ENCODE measurements at regions not wholly inside any gene's neighbourhood (a gene's known extent, or its start where the extent isn't known, plus 50 kb on each side); places are given as distances from the start of the nearest gene placed in this dataset.
"Not testable (repeated sequence)": the region's sequence is repeated elsewhere in the genome, so short reads cannot be mapped to it uniquely, and the experiment has no call there.

DNA sequence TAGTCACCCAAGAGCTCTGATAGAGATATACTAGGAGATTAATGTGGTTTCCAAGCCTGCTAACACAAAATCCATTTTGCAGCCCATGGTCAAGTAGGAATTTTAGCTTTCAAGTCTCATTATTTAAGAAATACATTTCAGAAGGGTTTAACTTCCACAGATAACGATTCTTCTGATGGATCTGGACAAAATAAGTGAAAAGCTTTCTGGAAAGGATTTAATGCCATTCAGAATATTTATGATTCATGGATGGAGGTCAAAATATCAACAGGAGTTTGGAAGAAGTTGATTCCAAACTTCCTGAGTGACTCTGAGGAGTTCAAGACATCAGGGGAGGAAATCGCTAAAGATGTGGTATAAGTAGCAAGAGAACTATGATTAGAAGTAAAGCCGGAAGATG lies 214.6 kb downstream of the ATXN7L3B start:
- Mint-ChIP-seq H3K27ac (no peak overlapping the region), H3K4me3 (no peak overlapping the region), H3K27me3 (no peaks in the 10 kb centered on the region), H3K36me3 (ENCODE audit: low read depth) (no peaks in the 10 kb centered on the region), H3K9me3 (peaks cover 2% of the 10 kb centered on the region), H3K4me1 (no peaks in the 10 kb centered on the region)
- CTCF ChIA-PET: no interaction called here
- intact Hi-C loops (cut with micrococcal nuclease): no loop called here
- POLR2A ChIA-PET: no interaction called here
- ATAC-seq (ENCODE audit: low read depth) (no peak), DNase-seq (no peak)
- TF ChIP-seq, protein P1, sequence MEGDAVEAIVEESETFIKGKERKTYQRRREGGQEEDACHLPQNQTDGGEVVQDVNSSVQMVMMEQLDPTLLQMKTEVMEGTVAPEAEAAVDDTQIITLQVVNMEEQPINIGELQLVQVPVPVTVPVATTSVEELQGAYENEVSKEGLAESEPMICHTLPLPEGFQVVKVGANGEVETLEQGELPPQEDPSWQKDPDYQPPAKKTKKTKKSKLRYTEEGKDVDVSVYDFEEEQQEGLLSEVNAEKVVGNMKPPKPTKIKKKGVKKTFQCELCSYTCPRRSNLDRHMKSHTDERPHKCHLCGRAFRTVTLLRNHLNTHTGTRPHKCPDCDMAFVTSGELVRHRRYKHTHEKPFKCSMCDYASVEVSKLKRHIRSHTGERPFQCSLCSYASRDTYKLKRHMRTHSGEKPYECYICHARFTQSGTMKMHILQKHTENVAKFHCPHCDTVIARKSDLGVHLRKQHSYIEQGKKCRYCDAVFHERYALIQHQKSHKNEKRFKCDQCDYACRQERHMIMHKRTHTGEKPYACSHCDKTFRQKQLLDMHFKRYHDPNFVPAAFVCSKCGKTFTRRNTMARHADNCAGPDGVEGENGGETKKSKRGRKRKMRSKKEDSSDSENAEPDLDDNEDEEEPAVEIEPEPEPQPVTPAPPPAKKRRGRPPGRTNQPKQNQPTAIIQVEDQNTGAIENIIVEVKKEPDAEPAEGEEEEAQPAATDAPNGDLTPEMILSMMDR (IDR thresholded peaks at IDR 0.05): no peak

DNA sequence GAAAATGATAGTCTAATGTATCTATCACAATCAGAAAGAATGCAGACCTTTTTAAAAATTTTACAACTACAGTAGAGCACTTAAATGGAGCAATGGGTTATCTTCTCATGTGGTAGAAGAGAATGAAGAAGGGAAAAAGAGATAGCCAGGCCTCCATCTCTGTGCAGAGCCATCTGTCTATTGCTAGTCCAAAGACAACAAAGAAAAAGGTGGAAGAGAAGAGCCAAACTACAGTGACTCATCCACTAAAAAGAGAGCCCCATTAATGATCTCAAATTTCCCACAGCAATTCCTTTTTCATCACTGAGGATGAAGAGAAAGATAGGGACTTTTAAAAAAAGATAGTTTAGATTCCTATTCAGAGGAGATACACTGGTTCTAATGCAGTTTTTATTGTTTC lies 232.9 kb downstream of the ATXN7L3B start:
- ChIA-PET CTCF (no interaction called here), POLR2A (no interaction called here)
- TF ChIP-seq, protein P1 (IDR thresholded peaks at IDR 0.05): no peak
- Mint-ChIP-seq H3K27ac (no peak overlapping the region), H3K9me3 (no peaks in the 10 kb centered on the region), H3K27me3 (no peaks in the 10 kb centered on the region), H3K36me3 (ENCODE audit: low read depth) (no peaks in the 10 kb centered on the region), H3K4me1 (no peaks in the 10 kb centered on the region), H3K4me3 (no peak overlapping the region)
- DNase-seq (no peak), ATAC-seq (ENCODE audit: low read depth) (no peak)
- intact Hi-C loops (cut with micrococcal nuclease): no loop called here

DNA sequence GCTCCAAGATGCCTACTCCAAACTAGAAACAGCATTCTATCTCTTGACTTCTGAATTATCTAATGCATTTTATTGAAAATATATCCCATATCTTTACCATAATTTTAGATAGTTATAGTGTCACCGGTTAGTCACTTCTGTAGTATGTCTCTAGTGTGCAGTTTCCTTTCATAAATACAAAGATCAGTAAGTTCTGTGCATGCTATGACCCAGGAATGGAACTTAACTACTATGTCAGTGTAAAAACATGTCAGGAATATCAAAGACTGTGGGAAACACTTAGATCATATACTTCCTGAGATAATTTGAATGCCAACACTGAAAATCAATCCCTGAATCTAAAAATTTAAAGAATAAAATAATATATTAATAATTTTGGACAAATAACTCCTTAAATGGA lies 237.6 kb downstream of the ATXN7L3B start:
- TF ChIP-seq, protein P1 (IDR thresholded peaks at IDR 0.05): no peak
- no peak overlapping the region for H3K27ac Mint-ChIP-seq
- CTCF ChIA-PET: no interaction called here
- no peak overlapping the region for H3K4me3 Mint-ChIP-seq
- no peaks in the 10 kb centered on the region for H3K4me1 Mint-ChIP-seq
- intact Hi-C loops (cut with micrococcal nuclease): no loop called here
- POLR2A ChIA-PET: no interaction called here
- no peaks in the 10 kb centered on the region for H3K9me3 Mint-ChIP-seq
- no peak for ATAC-seq (ENCODE audit: low read depth)
- no peaks in the 10 kb centered on the region for H3K36me3 Mint-ChIP-seq (ENCODE audit: low read depth)
- H3K27me3 Mint-ChIP-seq: no peaks in the 10 kb centered on the region
- no peak for DNase-seq

DNA sequence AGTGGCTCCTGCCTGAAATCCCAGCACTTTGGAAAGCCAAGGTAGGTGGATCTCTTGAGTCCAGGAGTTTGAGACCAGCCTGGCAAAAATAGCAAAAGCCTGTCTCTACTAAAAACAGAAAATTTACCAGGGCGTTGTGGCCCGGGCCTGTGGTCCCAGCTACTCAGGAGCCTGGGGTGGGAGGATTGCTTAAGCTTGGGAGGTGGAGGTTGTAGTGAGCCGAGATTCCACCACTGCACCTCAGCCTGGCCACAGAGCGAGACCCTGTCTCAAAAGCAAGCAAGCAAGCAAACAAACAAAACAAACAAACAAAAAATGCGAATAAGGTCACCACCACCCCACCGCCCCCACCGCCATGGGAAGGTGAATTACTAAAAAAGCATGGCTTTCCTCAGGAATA lies 238.7 kb downstream of the ATXN7L3B start:
- CTCF ChIA-PET: no interaction called here
- H3K27ac Mint-ChIP-seq: no peak overlapping the region
- DNase-seq: no peak
- POLR2A ChIA-PET: no interaction called here
- no peaks in the 10 kb centered on the region for H3K36me3 Mint-ChIP-seq (ENCODE audit: low read depth)
- H3K4me1 Mint-ChIP-seq: no peaks in the 10 kb centered on the region
- H3K4me3 Mint-ChIP-seq: no peak overlapping the region
- H3K9me3 Mint-ChIP-seq: no peaks in the 10 kb centered on the region
- intact Hi-C loops (cut with micrococcal nuclease): no loop called here
- TF ChIP-seq, protein P1 (IDR thresholded peaks at IDR 0.05): no peak
- no peaks in the 10 kb centered on the region for H3K27me3 Mint-ChIP-seq
- no peak for ATAC-seq (ENCODE audit: low read depth)

DNA sequence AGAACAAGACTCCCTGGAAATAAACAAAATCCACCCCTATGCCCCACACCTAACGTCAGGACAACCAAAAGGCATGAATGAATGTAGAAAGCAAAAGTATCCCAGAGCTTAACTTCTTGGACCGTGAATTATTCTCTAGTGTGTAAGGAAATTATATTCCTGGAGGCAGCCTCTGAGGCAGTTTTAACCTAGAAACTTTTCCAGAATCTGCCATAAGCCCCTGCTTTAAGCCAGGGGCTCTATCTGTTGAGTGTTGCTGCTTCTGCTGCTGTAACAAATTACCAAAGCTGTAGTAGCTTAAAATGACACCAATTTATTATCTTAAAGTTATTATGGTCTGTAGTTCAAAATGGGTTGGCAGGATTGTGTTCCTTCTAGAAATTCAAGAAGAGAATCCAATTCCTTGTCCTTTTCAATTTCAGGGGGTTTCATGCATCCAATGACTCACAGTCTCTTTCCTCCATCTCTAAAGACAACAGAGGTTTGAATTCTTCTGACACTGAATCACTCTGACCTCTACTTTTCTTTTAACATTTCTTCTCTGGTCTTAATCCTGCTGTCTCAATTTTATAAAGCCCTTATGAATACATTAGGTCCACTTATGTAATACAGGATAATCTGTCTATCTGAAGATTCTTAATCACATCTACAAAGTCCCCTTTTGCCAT lies 242.7 kb downstream of the ATXN7L3B start:
- H3K27me3 Mint-ChIP-seq: no peaks in the 10 kb centered on the region
- ChIA-PET POLR2A (no interaction called here), CTCF (no interaction called here)
- no peak for DNase-seq
- no peaks in the 10 kb centered on the region for H3K36me3 Mint-ChIP-seq (ENCODE audit: low read depth)
- TF ChIP-seq, protein P1 (IDR thresholded peaks at IDR 0.05): no peak
- intact Hi-C loops (cut with micrococcal nuclease): no loop called here
- H3K4me3 Mint-ChIP-seq: no peak overlapping the region
- no peaks in the 10 kb centered on the region for H3K4me1 Mint-ChIP-seq
- H3K27ac Mint-ChIP-seq: no peak overlapping the region
- no peak for ATAC-seq (ENCODE audit: low read depth)
- H3K9me3 Mint-ChIP-seq: no peaks in the 10 kb centered on the region

DNA sequence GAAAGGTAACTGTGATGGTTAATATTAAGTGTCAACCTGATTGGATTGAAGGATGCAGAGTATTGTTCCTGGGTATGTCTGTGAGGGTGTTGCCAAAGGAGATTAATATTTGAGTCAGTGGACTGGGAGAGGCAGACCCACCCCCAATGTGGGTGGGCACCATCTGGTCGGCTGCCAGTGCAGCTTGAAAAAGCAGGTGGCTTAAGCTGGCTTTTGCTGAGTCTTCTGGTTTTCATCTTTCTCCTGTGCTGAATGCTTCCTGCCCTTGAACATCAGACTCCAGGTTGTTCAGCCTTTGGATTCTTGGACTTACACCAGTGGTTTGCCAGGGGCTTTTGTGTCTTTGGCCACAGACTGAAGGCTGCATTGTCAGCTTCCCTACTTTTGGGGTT lies 243.2 kb downstream of the ATXN7L3B start:
- intact Hi-C loops (cut with micrococcal nuclease); CTCF ChIA-PET; H3K27me3 Mint-ChIP-seq; DNase-seq; H3K27ac Mint-ChIP-seq; H3K4me3 Mint-ChIP-seq; POLR2A ChIA-PET; ATAC-seq (ENCODE audit: low read depth); H3K36me3 Mint-ChIP-seq (ENCODE audit: low read depth); H3K4me1 Mint-ChIP-seq; H3K9me3 Mint-ChIP-seq: not testable (repeated sequence)

All from activated B cell treated with CpG ODN at 0.5 μM for 24 hours (primary cell).